NT2/D1 (cell line): ENCODE measurements at regions not wholly inside any gene's neighbourhood (a gene's known extent, or its start where the extent isn't known, plus 50 kb on each side); places are given as distances from the start of the nearest gene placed in this dataset.

ENCODE experiments used
- DNase-seq: peaks from one replicate; pipeline ENCODE4 v3.0.0-alpha.2; 2011; ENCODE audit warnings: low read depth, low spot score
- H3K27me3 ChIP-seq: 2 replicates; pipeline ENCODE4 v1.6.0; 2011; ENCODE audit warnings: mild to moderate bottlenecking; ENCODE audit not compliant: insufficient read length, insufficient read depth
- H3K36me3 ChIP-seq: 2 replicates; pipeline ENCODE4 v1.6.1; 2011; ENCODE audit warnings: mild to moderate bottlenecking, low read length, mixed read lengths; ENCODE audit not compliant: insufficient read depth, insufficient read length
- H3K4me1 ChIP-seq: 2 replicates; pipeline ENCODE4 v1.5.1; 2011; ENCODE audit not compliant: insufficient read depth, insufficient read length
- H3K4me3 ChIP-seq: 2 replicates; pipeline ENCODE4 v1.5.1; 2011; ENCODE audit warnings: low read depth; ENCODE audit not compliant: insufficient read length
- H3K9ac ChIP-seq: 2 replicates; pipeline ENCODE4 v1.6.0; 2011; ENCODE audit warnings: low read depth; ENCODE audit not compliant: insufficient read length
- H3K9me3 ChIP-seq: 2 replicates; pipeline ENCODE4 v1.5.1; 2011; ENCODE audit warnings: mild to moderate bottlenecking, low read length; ENCODE audit not compliant: insufficient read depth
- SUZ12 ChIP-seq: IDR thresholded peaks from 2 replicates; pipeline ENCODE4 v1.6.1; 2011; ENCODE audit not compliant: insufficient read length, insufficient read depth; ENCODE audit errors: extremely low read depth
- YY1 ChIP-seq: IDR thresholded peaks from 2 replicates; pipeline ENCODE4 v1.6.1; 2011; ENCODE audit not compliant: insufficient read length, insufficient read depth
- ZNF274 ChIP-seq: IDR thresholded peaks from 2 replicates; pipeline ENCODE4 v1.6.1; 2011; ENCODE audit warnings: mild to moderate bottlenecking, low read depth, low read length

DNA sequence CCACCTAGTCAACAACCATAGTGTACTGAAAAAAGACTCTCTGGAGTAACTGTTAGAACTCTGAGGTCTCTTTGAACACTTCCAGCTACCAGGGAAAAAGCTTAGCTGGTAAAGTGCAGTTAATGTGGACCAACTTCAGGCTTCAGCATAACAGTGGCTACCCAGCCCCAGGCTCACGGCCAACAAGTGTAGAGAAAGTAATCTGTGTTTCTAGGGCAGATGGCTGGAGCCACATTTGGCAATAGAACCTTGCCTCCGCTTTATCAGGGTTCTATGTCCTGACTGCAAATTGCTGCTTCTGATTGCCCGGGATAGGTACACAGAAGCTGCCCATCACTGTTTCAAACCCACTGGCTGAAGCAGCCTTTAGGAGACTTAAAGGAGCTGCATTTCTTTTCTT, 76.0 kb upstream of the SIMC1 start:
- no peak for DNase-seq
- TF ChIP-seq YY1 (no peak), ZNF274 (no peak), SUZ12 (no peak)
- Histone ChIP-seq H3K4me1 (no peaks in the 10 kb centered on the region), H3K27me3 (no peaks in the 10 kb centered on the region), H3K9me3 (no peaks in the 10 kb centered on the region; the same call in 1 of the 2 replicates), H3K36me3 (no peaks in the 10 kb centered on the region), H3K4me3 (no peak overlapping the region), H3K9ac (no peak overlapping the region)

DNA sequence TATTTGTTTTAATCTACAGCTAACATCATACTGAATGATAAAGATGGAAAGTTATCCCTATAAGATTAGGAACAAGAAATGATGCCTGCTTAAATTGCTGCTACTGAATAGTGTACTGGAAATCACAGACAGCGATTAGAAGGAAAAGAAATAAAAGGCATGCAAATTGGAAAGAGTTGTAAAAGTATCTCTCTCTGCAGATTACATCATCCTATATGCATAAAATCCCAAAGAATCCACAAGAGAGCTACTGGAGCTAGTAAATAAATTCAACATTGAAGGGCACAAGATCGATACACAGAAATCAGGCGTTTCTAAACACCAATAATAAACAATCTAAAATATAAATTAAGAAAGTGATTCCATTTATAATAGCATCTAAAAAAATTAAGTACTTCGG, 75.3 kb upstream of the SIMC1 start:
- Histone ChIP-seq H3K9me3 (no peaks in the 10 kb centered on the region; the same call in 1 of the 2 replicates), H3K27me3 (no peaks in the 10 kb centered on the region), H3K36me3 (no peaks in the 10 kb centered on the region), H3K4me1 (no peaks in the 10 kb centered on the region), H3K9ac (no peak overlapping the region), H3K4me3 (no peak overlapping the region)
- DNase-seq, result no peak
- TF ChIP-seq YY1, result no peak

DNA sequence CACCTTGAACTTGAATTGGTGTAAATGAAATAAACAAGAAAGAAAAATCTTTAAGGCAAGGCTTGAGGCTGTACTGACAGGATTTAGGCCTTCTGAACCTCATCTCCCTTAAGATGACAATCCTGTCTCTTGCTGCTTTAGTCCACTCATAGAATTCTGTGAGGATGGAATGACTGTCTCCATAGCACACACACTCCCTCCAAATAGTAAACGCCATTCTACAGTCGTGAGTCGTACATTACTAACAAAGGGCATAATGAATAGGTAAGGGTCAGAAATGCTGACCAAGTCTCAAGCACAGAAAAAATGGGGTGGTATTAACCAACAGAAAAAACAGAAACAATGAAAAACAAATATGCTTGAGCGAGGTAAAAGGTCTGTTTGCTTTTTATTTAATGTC, 71.8 kb upstream of the SIMC1 start:
- H3K4me1 ChIP-seq, result peaks cover 3% of the 10 kb centered on the region
- TF ChIP-seq ZNF274 (no peak), YY1 (no peak), SUZ12 (no peak)
- no peak overlapping the region for H3K9ac ChIP-seq
- H3K4me3 ChIP-seq, result no peak overlapping the region
- no peaks in the 10 kb centered on the region for H3K9me3 ChIP-seq
- no peaks in the 10 kb centered on the region for H3K27me3 ChIP-seq
- H3K36me3 ChIP-seq, result no peaks in the 10 kb centered on the region
- DNase-seq, result no peak

DNA sequence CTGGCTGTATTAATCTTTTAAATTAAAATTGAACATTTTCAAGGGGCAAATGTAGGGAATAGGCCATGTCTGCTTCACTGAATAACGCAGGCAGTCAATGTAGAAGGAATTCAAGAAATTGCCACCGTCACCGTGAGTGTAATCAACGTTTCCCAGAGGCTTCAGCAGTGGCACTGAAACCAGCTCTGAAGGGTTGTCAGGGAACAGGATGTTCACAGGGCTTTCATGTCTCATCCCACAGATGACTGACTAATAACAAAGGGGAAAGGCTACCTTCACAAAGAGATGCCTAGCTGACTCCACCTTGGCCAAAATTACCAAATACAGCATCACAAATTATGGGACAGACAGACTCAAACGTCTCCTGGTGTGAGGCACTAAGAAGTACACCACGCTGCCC, 70.4 kb upstream of the SIMC1 start:
- no peak overlapping the region for H3K9ac ChIP-seq
- peaks cover 3% of the 10 kb centered on the region for H3K4me1 ChIP-seq
- TF ChIP-seq ZNF274, result no peak
- no peak for TF ChIP-seq SUZ12
- TF ChIP-seq YY1, result no peak
- H3K4me3 ChIP-seq, result no peak overlapping the region
- no peaks in the 10 kb centered on the region for H3K9me3 ChIP-seq
- no peaks in the 10 kb centered on the region for H3K36me3 ChIP-seq
- DNase-seq, result no peak
- no peaks in the 10 kb centered on the region for H3K27me3 ChIP-seq

DNA sequence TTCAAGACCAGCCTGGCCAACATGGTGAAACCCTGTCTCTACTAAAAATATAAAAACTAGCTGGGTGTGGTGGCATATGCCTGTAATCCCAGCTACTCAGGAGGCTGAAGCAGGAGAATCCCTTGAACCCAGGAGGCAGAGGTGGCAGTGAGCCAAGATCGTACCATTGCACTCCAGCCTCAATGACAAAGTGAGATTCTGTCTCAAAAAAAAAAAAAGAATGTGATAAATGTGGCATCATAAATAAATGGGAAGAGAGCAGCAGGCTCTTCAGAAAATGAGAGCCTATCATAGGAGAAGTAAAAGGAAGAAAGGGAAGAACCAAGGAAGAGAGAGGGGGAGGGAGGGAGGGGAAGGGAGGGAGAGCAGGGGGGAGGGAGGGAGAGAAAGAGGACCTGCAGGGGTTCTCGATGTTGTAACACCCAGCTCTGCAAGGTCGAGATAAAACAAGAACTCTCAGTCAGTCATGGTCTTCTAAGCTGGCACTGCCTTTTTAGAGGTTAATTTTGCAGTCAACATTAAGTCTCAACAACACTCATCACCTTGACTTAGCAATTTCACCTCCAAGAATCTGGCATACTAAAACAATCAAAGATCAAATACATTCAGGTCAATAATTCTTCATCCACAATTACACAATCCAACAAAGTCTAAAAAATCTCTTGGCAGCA, 68.7 kb upstream of the SIMC1 start:
- no peak for TF ChIP-seq SUZ12
- TF ChIP-seq ZNF274, result no peak
- TF ChIP-seq YY1, result no peak
- Histone ChIP-seq H3K4me1 (peaks cover 5% of the 10 kb centered on the region), H3K36me3 (no peaks in the 10 kb centered on the region), H3K9ac (no peak overlapping the region), H3K9me3 (no peaks in the 10 kb centered on the region), H3K27me3 (peaks cover 4% of the 10 kb centered on the region), H3K4me3 (no peak overlapping the region)
- no peak for DNase-seq

DNA sequence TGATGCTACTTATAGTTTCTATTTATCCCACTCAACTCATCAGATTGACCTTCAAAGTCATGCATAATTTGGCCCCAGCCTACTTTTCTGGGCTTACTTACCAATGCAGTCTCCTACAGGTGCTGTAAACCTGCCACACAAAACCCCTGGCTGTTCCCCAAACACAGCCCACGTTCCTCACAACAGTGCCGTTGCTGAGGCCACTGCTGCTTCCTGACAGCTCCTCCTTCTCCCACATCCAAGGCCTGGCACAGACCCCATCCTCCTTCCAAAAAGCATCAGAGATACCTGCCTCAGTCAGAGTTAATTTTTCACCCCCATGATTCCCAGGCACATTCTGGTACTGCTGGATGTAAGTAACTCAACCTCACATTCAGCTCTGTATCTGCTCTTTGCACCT, 68.1 kb upstream of the SIMC1 start:
- Histone ChIP-seq H3K36me3 (no peaks in the 10 kb centered on the region), H3K4me1 (peaks cover 5% of the 10 kb centered on the region), H3K27me3 (peaks cover 4% of the 10 kb centered on the region), H3K9ac (no peak overlapping the region), H3K4me3 (no peak overlapping the region), H3K9me3 (no peaks in the 10 kb centered on the region)
- no peak for DNase-seq
- TF ChIP-seq YY1 (no peak), ZNF274 (no peak), SUZ12 (no peak)

DNA sequence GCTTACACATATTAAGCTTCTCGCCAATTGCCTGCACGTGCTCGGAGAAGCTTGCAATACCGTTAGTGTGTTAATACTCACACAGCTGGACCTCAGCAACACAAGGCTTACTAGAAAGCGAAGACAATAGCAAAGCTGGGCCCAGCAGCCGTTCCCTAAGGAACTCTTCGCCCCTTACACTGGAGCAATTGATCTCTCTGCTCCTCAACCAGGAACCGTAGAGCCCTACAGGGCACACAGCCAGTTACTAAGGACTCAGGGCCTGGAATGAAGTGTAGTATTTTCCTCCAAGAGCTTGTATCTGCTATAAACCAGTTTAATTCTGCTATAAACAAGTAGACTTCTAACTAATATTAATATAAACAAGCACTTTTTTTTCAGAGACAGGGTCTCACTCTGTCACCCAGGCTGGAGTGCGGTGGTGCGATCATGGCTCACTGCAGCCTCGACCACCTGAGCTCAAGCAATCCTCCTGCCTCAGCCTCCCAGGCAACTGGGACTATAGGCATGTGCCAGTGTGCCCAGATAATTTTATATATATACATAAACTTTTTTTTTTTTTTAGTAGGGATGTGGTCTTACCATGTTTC, 67.0 kb upstream of the SIMC1 start:
- Histone ChIP-seq H3K36me3 (no peaks in the 10 kb centered on the region), H3K4me3 (no peak overlapping the region), H3K9me3 (no peaks in the 10 kb centered on the region), H3K9ac (no peak overlapping the region), H3K27me3 (peaks cover 4% of the 10 kb centered on the region), H3K4me1 (peaks cover 5% of the 10 kb centered on the region)
- no peak for DNase-seq
- no peak for TF ChIP-seq ZNF274
- TF ChIP-seq YY1, result no peak
- TF ChIP-seq SUZ12, result no peak

DNA sequence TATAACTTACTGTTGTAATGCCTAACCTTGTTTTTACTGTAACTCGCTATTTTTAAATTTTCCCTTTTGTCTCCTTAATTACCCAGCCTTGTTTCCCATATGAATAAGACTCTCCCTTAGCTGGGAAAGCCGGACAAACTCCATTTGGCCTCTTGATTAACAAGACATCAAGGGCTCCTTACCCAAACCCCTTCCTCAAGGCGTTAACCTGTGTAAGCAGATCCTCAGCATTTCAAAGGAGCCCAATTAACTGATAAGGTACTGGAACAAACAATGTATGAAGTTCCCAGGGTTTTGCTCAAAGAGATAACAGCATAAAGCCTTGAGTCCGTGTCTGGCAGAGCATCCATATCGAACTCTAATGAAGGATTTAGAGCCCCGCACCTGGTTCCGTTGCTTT, 66.0 kb upstream of the SIMC1 start:
- no peak for DNase-seq
- Histone ChIP-seq H3K4me1 (peaks cover 5% of the 10 kb centered on the region), H3K27me3 (peaks cover 4% of the 10 kb centered on the region), H3K36me3 (no peaks in the 10 kb centered on the region), H3K9me3 (no peaks in the 10 kb centered on the region), H3K4me3 (no peak overlapping the region), H3K9ac (no peak overlapping the region)
- TF ChIP-seq ZNF274, result no peak
- no peak for TF ChIP-seq YY1
- TF ChIP-seq SUZ12, result no peak
